WERI-Rb-1 (cell line): ENCODE measurements at regions not wholly inside any gene's neighbourhood (a gene's known extent, or its start where the extent isn't known, plus 50 kb on each side); places are given as distances from the start of the nearest gene placed in this dataset.
A peak's percentile ranks its signal among the peaks of the same experiment; 100 is the strongest.

Experiments
- DNase-seq: peaks from one replicate; pipeline ENCODE4 v3.0.0-alpha.2; 2020
- H3K27ac ChIP-seq: fragments of 250-450 bp; sonication (Bioruptor Pico); 2 replicates; pipeline ENCODE4 v1.5.1; 2020; ENCODE audit warnings: mild to moderate bottlenecking, moderate library complexity
- H3K27me3 ChIP-seq: fragments of 250-450 bp; sonication (Bioruptor Pico); 2 replicates; pipeline ENCODE4 v1.5.1; 2021; ENCODE audit warnings: mild to moderate bottlenecking, low read depth, moderate library complexity; ENCODE audit not compliant: insufficient read depth, severe bottlenecking
- H3K36me3 ChIP-seq: fragments of 250-450 bp; sonication (Bioruptor Pico); 2 replicates; pipeline ENCODE4 v1.5.1; 2020; ENCODE audit warnings: mild to moderate bottlenecking, moderate library complexity
- H3K4me3 ChIP-seq: 2 replicates; pipeline ENCODE4 v1.5.1; 2011; ENCODE audit warnings: low read depth, mild to moderate bottlenecking, control low read depth, low read length
- H3K9me3 ChIP-seq: fragments of 250-450 bp; sonication (Bioruptor Pico); 2 replicates; pipeline ENCODE4 v1.5.1; 2021; ENCODE audit warnings: mild to moderate bottlenecking, moderate library complexity; ENCODE audit not compliant: severe bottlenecking
- CTCF ChIP-seq: IDR thresholded peaks from 2 replicates; pipeline ENCODE4 v1.5.1; 2011; ENCODE audit warnings: low read depth, mild to moderate bottlenecking, control low read depth, inconsistent platforms, low read length

DNA sequence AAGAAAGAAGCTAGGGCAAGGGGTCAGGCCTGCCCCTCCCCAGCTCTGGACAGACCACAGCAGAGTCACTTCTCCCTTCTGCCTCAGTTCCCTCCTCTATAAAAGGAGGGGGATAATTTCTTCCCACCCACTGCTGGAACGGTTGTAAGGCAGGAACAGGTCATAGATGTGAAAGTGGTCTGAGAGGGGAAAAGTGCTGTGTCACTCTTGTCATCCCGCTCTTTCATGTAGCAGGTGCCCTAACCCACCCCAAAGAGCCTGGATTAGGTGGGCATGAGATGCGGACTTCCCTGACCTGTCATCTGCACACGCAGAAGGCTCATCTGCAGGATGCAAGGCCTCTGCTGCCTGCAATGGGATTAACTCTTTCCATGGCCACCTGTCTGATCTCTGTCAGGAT lies 218.2 kb upstream of the LRFN2 start:
- TF ChIP-seq CTCF, result no peak
- Histone ChIP-seq H3K36me3 (no peaks in the 10 kb centered on the region), H3K27ac (no peak overlapping the region), H3K9me3 (no peaks in the 10 kb centered on the region), H3K4me3 (no peak overlapping the region), H3K27me3 (no peaks in the 10 kb centered on the region)
- peak; percentile 59 for DNase-seq

DNA sequence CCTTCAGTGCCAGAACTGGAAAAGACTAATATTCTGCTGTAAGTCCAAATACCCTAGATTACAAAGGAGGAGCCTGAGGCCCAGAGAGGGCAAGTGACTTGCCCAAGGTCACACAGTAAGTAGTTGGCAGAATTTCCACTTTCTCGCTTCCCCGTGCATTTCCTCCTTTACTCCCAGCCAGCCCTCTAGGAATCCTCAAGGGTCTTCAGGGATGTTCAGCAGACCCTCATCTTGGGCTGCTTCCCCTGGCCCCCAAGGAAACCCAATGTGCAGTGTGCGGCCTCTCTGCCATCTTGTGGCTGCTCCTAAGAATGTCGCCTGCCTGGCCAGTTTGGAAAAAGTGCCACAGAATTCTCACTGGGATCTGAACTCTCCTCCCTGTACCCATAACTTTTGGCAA lies 217.7 kb upstream of the LRFN2 start:
- peak; percentile 45 for DNase-seq
- Histone ChIP-seq H3K9me3 (no peaks in the 10 kb centered on the region), H3K4me3 (no peak overlapping the region), H3K27ac (no peak overlapping the region), H3K36me3 (no peaks in the 10 kb centered on the region), H3K27me3 (no peaks in the 10 kb centered on the region)
- TF ChIP-seq CTCF, result peak; percentile 85

DNA sequence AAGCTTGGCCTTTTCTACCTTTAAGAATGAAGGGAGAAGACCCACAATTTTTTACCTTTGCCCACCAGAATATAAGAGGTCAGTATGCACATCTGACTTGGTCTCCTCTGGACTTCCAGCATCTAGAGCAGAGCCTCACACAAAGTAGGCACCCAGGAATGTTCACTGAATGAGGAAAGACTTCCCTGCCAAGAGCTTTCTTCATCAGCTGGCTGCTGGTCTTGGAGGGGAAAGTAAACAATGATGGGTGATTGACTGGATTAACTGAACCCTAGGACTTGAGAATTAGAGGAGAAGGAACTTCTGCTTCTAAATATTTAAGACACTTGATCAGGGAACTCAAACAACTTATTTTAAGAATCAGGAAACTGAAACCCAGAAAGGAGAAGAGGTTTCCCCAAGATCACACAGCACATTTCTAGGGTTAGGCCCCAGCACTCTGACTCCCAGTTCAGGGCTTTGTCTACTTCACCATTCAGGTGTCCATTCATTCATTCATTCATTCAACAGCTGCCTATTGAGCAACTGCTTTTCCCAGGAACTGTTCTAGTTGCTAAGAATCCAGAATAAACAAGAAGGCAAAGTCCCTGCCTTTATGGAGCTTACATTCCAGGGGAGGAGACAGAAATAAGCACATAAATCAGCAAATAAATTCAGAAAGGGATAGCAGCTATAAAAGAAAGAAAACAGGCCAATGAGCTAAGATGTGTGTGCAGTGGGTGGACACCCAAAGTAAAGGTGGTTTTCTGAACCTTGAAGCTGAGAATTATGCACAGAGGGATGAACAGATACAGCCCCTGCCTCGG lies 216.9 kb upstream of the LRFN2 start:
- Histone ChIP-seq H3K4me3 (no peak overlapping the region), H3K9me3 (no peaks in the 10 kb centered on the region), H3K36me3 (no peaks in the 10 kb centered on the region), H3K27me3 (no peaks in the 10 kb centered on the region), H3K27ac (no peak overlapping the region)
- TF ChIP-seq CTCF, result no peak
- no peak for DNase-seq

DNA sequence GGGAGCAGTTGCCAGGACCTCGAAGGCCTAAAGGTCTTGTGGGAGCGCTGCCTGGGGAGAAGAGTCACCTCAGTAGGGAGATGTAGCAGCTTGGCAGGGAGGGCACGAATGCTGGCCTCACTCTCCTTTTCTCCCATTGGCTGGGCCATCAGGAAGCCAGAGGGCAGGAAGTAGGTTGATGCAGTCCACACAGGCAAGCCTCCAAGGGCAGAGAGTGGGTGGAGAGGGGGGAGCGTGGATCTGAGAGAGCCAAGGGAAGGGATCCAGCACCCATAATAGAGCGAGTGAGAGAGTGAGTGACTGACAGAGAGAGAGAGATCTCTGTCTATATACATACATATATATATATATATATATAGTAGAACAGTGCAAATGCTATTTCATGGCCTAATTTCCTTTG lies 215.3 kb upstream of the LRFN2 start:
- no peak for DNase-seq
- no peaks in the 10 kb centered on the region for H3K36me3 ChIP-seq
- no peak for TF ChIP-seq CTCF
- no peak overlapping the region for H3K27ac ChIP-seq
- H3K4me3 ChIP-seq, result no peak overlapping the region
- H3K27me3 ChIP-seq, result no peaks in the 10 kb centered on the region
- H3K9me3 ChIP-seq, result no peaks in the 10 kb centered on the region

DNA sequence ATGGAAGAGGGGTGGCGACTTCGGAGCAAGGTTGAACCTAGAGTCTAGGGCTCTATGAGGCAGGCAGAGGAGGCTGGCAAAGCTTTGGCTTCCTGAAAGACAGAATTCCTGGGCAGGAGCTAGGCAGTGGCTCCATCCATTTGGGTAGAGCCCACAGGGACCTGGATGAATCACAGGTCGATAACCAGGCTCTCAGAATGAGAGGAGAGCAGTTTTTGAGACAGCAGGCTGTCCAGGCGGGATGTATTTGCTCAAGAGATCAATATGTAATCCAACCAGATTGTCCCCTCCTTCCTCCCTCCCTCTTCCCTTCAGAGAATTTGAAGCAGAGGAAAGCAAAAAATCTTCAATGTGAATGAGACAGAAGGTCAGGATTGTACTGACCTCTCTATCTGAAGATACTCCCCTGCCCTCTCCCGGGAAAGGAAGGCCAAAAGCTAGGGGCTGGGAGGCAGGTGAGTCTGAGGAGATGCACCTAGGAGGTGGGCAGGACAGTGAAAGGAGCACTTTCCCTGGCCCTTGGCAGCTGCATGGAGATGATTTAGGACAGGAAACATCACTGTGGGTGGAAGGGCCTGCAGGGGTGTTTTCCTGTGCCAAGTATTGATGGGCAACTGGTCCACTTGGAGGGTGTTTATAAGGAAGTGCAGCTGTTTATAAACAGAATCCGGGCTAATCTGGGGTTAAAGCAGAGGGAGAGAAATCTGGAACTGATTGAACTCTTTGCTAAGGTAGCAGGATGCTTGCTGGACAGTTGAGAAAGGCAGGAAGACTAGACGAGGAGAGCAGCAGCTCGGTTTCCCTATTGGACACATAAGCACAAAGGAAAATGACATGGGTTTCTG lies 212.4 kb upstream of the LRFN2 start:
- Histone ChIP-seq H3K4me3 (no peak overlapping the region), H3K27me3 (no peaks in the 10 kb centered on the region), H3K9me3 (no peaks in the 10 kb centered on the region), H3K27ac (peak overlapping the region; percentile 47), H3K36me3 (no peaks in the 10 kb centered on the region)
- TF ChIP-seq CTCF, result no peak
- peak; percentile 72 for DNase-seq
